ENCODE measurements at regions not wholly inside any gene's neighbourhood (a gene's known extent, or its start where the extent isn't known, plus 50 kb on each side); places are given as distances from the start of the nearest gene placed in this dataset.

DNA sequence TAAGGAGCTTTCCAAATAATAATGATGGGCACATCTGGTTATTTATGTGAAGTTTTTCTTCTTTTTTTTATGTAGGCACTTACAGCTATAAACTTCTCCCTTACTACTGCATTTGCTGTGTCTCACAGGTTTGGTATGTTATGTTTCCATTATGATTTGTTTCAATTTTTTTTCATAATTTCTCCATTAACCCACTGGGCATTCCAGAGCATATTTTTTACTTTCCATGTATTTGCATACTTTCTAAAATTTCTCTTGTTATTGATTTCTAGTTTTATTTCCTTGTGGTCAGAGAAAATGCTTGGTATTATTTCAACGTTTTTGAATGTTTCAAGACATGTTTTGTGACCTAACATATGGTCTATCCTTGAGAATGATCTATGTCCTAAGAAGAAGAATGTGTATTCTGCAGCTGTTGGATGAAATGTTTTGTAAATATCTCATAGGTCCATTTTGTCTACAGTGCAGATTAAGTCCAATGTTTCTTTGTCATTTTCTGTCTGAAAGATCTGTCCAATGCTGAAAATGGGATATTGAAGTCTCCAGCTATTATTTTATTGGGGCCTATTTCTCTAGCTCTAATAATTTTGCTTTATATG, 362.1 kb downstream of the DDX10 start:
- TF ChIP-seq POLR2A (IDR thresholded peaks at IDR 0.05): no peak
- TF ChIP-seq, protein P1, sequence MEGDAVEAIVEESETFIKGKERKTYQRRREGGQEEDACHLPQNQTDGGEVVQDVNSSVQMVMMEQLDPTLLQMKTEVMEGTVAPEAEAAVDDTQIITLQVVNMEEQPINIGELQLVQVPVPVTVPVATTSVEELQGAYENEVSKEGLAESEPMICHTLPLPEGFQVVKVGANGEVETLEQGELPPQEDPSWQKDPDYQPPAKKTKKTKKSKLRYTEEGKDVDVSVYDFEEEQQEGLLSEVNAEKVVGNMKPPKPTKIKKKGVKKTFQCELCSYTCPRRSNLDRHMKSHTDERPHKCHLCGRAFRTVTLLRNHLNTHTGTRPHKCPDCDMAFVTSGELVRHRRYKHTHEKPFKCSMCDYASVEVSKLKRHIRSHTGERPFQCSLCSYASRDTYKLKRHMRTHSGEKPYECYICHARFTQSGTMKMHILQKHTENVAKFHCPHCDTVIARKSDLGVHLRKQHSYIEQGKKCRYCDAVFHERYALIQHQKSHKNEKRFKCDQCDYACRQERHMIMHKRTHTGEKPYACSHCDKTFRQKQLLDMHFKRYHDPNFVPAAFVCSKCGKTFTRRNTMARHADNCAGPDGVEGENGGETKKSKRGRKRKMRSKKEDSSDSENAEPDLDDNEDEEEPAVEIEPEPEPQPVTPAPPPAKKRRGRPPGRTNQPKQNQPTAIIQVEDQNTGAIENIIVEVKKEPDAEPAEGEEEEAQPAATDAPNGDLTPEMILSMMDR (IDR thresholded peaks at IDR 0.05): no peak
- no peak for TF ChIP-seq EP300 (IDR thresholded peaks at IDR 0.05; ENCODE audit: low read depth)
- no peak for TF ChIP-seq POLR2AphosphoS5 (IDR thresholded peaks at IDR 0.05)

All from transverse colon (tissue), 4 donors.